ENCODE measurements at regions not wholly inside any gene's neighbourhood (a gene's known extent, or its start where the extent isn't known, plus 50 kb on each side); places are given as distances from the start of the nearest gene placed in this dataset.

DNA sequence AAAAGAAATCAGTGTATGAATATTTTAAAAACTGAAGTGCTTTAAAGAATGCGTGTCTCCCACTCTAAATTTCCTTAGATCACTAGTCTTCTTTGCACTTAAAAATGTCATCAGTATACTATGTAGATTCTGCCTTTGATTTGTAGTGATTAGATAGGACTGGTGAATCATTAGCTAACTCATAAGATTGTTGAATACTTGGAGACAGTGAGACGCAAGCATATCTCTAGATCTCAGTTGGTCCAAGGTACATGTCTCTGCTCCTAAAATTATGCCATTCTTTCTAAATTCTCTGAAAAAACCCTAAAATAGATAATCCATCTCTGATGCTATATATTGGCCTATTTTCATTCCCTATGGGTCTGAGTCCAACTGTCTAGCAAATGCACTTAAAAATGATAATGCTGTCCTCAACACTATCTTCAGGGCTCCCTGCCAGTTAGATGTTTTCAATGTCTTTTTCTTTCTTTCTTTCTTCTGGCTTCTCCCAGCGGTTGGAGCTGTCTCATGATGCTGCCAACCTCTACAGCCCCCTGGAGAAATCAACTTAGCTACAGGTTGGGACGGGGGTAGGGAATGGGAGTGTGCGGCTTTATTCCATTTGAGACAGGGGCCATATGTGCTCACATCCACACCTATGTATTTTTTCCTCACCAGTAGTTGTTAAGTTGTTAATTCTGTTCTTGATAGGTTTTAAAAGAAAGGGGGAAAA lies 301.0 kb downstream of the NDFIP2 start:
- TF ChIP-seq, protein P1, sequence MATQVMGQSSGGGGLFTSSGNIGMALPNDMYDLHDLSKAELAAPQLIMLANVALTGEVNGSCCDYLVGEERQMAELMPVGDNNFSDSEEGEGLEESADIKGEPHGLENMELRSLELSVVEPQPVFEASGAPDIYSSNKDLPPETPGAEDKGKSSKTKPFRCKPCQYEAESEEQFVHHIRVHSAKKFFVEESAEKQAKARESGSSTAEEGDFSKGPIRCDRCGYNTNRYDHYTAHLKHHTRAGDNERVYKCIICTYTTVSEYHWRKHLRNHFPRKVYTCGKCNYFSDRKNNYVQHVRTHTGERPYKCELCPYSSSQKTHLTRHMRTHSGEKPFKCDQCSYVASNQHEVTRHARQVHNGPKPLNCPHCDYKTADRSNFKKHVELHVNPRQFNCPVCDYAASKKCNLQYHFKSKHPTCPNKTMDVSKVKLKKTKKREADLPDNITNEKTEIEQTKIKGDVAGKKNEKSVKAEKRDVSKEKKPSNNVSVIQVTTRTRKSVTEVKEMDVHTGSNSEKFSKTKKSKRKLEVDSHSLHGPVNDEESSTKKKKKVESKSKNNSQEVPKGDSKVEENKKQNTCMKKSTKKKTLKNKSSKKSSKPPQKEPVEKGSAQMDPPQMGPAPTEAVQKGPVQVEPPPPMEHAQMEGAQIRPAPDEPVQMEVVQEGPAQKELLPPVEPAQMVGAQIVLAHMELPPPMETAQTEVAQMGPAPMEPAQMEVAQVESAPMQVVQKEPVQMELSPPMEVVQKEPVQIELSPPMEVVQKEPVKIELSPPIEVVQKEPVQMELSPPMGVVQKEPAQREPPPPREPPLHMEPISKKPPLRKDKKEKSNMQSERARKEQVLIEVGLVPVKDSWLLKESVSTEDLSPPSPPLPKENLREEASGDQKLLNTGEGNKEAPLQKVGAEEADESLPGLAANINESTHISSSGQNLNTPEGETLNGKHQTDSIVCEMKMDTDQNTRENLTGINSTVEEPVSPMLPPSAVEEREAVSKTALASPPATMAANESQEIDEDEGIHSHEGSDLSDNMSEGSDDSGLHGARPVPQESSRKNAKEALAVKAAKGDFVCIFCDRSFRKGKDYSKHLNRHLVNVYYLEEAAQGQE (IDR thresholded peaks at IDR 0.05; ENCODE audit: insufficient read depth in 1 of 2, low read depth in 2 of 2, low read length in 2 of 2) = no peak
- TF ChIP-seq SIN3A (IDR thresholded peaks at IDR 0.05; ENCODE audit: borderline replicate concordance, insufficient read depth, low read length) (no peak), POLR2AphosphoS5 (IDR thresholded peaks at IDR 0.05; ENCODE audit: low read depth, low read length) (no peak), TAF1 (IDR thresholded peaks at IDR 0.05; ENCODE audit: borderline replicate concordance, insufficient read depth, low read length) (no peak), FOXP2 (optimal IDR thresholded peaks at IDR 0.05; ENCODE audit: borderline replicate concordance, extremely low read depth, extremely low read length, insufficient read depth) (no peak)

DNA sequence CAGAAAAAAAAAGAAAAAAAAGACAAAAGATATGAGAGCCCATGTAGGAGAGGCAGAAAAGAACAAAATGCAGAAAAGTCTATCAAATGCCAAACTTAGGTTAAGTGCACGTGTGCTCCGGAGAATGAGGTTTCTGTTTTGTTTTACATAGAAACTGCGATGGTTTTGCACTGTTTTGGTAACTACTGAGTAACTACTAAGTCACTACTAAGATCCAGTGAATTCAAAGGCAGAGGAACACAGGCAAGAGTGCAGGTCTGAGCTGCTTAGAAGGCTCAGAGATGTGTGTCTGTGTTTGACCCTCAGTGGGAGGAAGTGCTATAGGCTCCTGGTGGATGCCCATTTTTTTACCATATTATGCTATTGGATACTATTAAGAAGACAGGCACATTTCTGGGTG lies 299.3 kb downstream of the NDFIP2 start:
- TF ChIP-seq POLR2AphosphoS5 (IDR thresholded peaks at IDR 0.05; ENCODE audit: low read depth, low read length) (no peak), TAF1 (IDR thresholded peaks at IDR 0.05; ENCODE audit: borderline replicate concordance, insufficient read depth, low read length) (no peak)
- TF ChIP-seq, protein P1 (IDR thresholded peaks at IDR 0.05; ENCODE audit: insufficient read depth in 1 of 2, low read depth in 2 of 2, low read length in 2 of 2) = no peak

DNA sequence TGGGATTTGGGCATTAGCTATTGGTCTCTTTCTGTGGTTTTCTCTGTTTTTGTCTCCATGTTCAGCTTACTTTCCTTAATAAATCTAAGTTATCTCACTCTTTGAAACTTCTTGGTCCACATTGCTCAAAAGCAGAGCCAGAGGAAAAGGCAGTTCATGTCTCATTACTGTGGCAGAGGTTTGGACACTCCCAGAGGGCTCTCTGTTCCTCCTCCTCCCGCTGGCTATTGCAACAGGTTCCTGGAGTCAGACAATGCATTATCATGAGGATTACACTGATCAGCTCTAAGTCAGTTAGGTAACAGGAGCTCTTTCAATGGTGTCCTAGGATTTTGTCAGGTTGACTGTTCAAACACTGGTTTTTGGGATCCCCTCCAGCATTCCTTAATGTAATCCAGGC lies 298.8 kb downstream of the NDFIP2 start:
- TF ChIP-seq SIN3A (IDR thresholded peaks at IDR 0.05; ENCODE audit: borderline replicate concordance, insufficient read depth, low read length) = no peak
- no peak for TF ChIP-seq POLR2AphosphoS5 (IDR thresholded peaks at IDR 0.05; ENCODE audit: low read depth, low read length)
- TF ChIP-seq, protein P1 (IDR thresholded peaks at IDR 0.05; ENCODE audit: insufficient read depth in 1 of 2, low read depth in 2 of 2, low read length in 2 of 2) = no peak
- no peak for TF ChIP-seq FOXP2 (optimal IDR thresholded peaks at IDR 0.05; ENCODE audit: borderline replicate concordance, extremely low read depth, extremely low read length, insufficient read depth)

DNA sequence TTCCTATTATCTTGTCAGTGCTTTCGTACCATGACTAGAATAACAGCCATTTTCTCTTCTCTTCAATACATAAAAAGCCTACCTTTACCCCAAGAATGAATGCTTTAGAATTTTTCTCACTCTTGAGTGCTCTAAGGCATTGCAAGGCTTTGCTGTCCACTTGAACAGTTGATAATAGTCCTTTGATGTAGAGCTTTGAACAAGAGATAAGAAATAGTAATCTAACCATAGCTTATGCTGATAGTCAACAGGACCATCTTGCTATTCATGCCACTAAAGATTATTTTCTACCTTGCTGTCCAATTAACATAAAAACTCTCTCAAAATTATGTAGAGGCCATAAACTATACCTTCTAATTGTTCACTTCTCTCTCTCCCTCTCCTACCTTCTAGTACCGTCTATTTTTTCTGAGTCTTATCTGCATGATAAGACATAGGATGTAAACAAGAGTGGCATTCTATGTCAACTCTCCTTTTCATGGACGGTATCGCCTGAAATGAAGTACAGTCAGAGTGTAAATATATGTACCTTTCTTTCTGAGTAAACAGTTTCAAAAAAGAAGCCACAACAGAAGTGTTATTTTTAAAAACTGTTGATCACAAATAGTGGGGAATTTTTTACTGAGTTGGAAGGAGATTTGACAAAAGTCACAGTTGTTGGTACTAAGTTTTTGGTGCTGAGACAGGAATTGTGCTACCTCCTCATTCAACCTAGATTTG lies 297.9 kb downstream of the NDFIP2 start:
- TF ChIP-seq FOXP2 (optimal IDR thresholded peaks at IDR 0.05; ENCODE audit: borderline replicate concordance, extremely low read depth, extremely low read length, insufficient read depth) = no peak
- TF ChIP-seq SIN3A (IDR thresholded peaks at IDR 0.05; ENCODE audit: borderline replicate concordance, insufficient read depth, low read length) = no peak
- no peak for TF ChIP-seq TAF1 (IDR thresholded peaks at IDR 0.05; ENCODE audit: borderline replicate concordance, insufficient read depth, low read length)
- TF ChIP-seq POLR2AphosphoS5 (IDR thresholded peaks at IDR 0.05; ENCODE audit: low read depth, low read length) = no peak
- TF ChIP-seq, protein P1 (IDR thresholded peaks at IDR 0.05; ENCODE audit: insufficient read depth in 1 of 2, low read depth in 2 of 2, low read length in 2 of 2) = no peak

Data from PFSK-1 (cell line).